MCF 10A (cell line): ENCODE measurements at regions not wholly inside any gene's neighbourhood (a gene's known extent, or its start where the extent isn't known, plus 50 kb on each side); places are given as distances from the start of the nearest gene placed in this dataset.

Source experiments
- BruUV-seq: library from RNA; stranded (reverse); fragments of 400-500 nt; replicated peaks from 2 replicates; lab custom pipeline; 2021; lab: Mats Ljungman, UMichigan
- CTCF ChIA-PET: fragments of 300-600 bp; sonication (Branson Sonifier 250); formaldehyde crosslinking; extraction: SDS; loops from one replicate; lab custom pipeline; 2021; ENCODE audit warnings: antibody characterized with exemption, inconsistent platforms; lab: Yijun Ruan, JAX
- POLR2A ChIA-PET: fragments of 300-600, 350-650 bp; sonication (Branson Sonifier 250); formaldehyde crosslinking; extraction: SDS; loops from one replicate; lab custom pipeline; 2020; ENCODE audit warnings: antibody characterized with exemption, inconsistent platforms; lab: Yijun Ruan, JAX
- DNase-seq: peaks from one replicate; pipeline ENCODE4 v3.0.0-alpha.2; 2018; ENCODE audit not compliant: unreplicated experiment
- H3K27ac Mint-ChIP-seq: one replicate; pipeline ENCODE4 v1.8.0; 2022; ENCODE audit warnings: mild to moderate bottlenecking, low read depth, mixed read lengths; ENCODE audit not compliant: unreplicated experiment
- H3K27me3 Mint-ChIP-seq: one replicate; pipeline ENCODE4 v1.8.0; 2022; ENCODE audit warnings: mixed read lengths; ENCODE audit not compliant: insufficient read depth, unreplicated experiment
- H3K36me3 Mint-ChIP-seq: one replicate; pipeline ENCODE4 v1.8.0; 2022; ENCODE audit warnings: mild to moderate bottlenecking, moderate library complexity, mixed read lengths; ENCODE audit not compliant: insufficient read depth, unreplicated experiment
- H3K4me1 Mint-ChIP-seq: one replicate; pipeline ENCODE4 v1.8.0; 2022; ENCODE audit warnings: mixed read lengths; ENCODE audit not compliant: insufficient read depth, unreplicated experiment
- H3K4me3 Mint-ChIP-seq: one replicate; pipeline ENCODE4 v1.8.0; 2022; ENCODE audit warnings: mild to moderate bottlenecking, moderate library complexity, mixed read lengths; ENCODE audit not compliant: unreplicated experiment
- H3K9me3 Mint-ChIP-seq: one replicate; pipeline ENCODE4 v1.8.0; 2022; ENCODE audit warnings: mixed read lengths; ENCODE audit not compliant: unreplicated experiment
- CTCF ChIP-seq: fragments of 200-600 bp; IDR thresholded peaks from one replicate; pipeline ENCODE4 v1.8.0; 2022; ENCODE audit warnings: antibody characterized with exemption, mild to moderate bottlenecking; ENCODE audit not compliant: unreplicated experiment
- intact Hi-C: fragments of 100-400 bp; cut with micrococcal nuclease; formaldehyde crosslinking; loops from 2 replicates; pipeline ENCODE4 v1.14.1; 2022

- intact Hi-C loops = no loop called here
- Mint-ChIP-seq H3K27me3 (no peaks in the 10 kb centered on the region), H3K36me3 (no peaks in the 10 kb centered on the region), H3K4me3 (no peak overlapping the region), H3K27ac (no peak overlapping the region), H3K9me3 (peaks cover 8% of the 10 kb centered on the region), H3K4me1 (peaks cover 8% of the 10 kb centered on the region)
- ChIA-PET CTCF (interaction anchor here (0.6 to 1.1 kb wide), 2 partner anchors 8 to 207 kb away, joined by 3 read pairs; no protein-coding TSS in a partner anchor), POLR2A (no interaction called here)
- BruUV-seq = no TSS peak
- no peak for TF ChIP-seq CTCF
- no peak for DNase-seq
These were observed 141.9 kb downstream of the MID1IP1 start for GRCh38 chrX:38943120-38943519.

GRCh38 chrX:38948046-38948445, 146.8 kb downstream of the MID1IP1 start:
- TF ChIP-seq CTCF = no peak
- ChIA-PET CTCF (no interaction called here), POLR2A (no interaction called here)
- BruUV-seq = no TSS peak
- no peak for DNase-seq
- Mint-ChIP-seq H3K9me3 (peaks cover 8% of the 10 kb centered on the region), H3K27ac (no peak overlapping the region), H3K27me3 (peaks cover 21% of the 10 kb centered on the region), H3K36me3 (no peaks in the 10 kb centered on the region), H3K4me1 (no peaks in the 10 kb centered on the region), H3K4me3 (no peak overlapping the region)
- intact Hi-C loops = no loop called here

- no peaks in the 10 kb centered on the region for H3K9me3 Mint-ChIP-seq
- ChIA-PET CTCF (no interaction called here), POLR2A (no interaction called here)
- no peak for TF ChIP-seq CTCF
- DNase-seq = no peak
- H3K27me3 Mint-ChIP-seq = peaks cover 36% of the 10 kb centered on the region
- intact Hi-C loops = no loop called here
- H3K27ac Mint-ChIP-seq = no peak overlapping the region
- H3K4me1 Mint-ChIP-seq = no peaks in the 10 kb centered on the region
- no peak overlapping the region for H3K4me3 Mint-ChIP-seq
- no TSS peak for BruUV-seq
- no peaks in the 10 kb centered on the region for H3K36me3 Mint-ChIP-seq
These were observed 153.3 kb downstream of the MID1IP1 start for GRCh38 chrX:38954520-38954919.

GRCh38 chrX:38959736-38960135, 158.5 kb downstream of the MID1IP1 start:
- intact Hi-C loops = no loop called here
- ChIA-PET POLR2A (interaction anchor here (0.6 kb wide), 1 partner anchor 158 kb away, joined by 3 read pairs; no protein-coding TSS in a partner anchor), CTCF (interaction anchor here (1.4 kb wide), 1 partner anchor 10 kb away, joined by 3 read pairs; no protein-coding TSS in a partner anchor)
- no peak for DNase-seq
- no peaks in the 10 kb centered on the region for H3K9me3 Mint-ChIP-seq
- TF ChIP-seq CTCF = no peak
- H3K27ac Mint-ChIP-seq = no peak overlapping the region
- no peaks in the 10 kb centered on the region for H3K36me3 Mint-ChIP-seq
- H3K27me3 Mint-ChIP-seq = no peaks in the 10 kb centered on the region
- H3K4me3 Mint-ChIP-seq = no peak overlapping the region
- BruUV-seq = no TSS peak
- H3K4me1 Mint-ChIP-seq = no peaks in the 10 kb centered on the region
